ENCODE measurements at regions not wholly inside any gene's neighbourhood (a gene's known extent, or its start where the extent isn't known, plus 50 kb on each side); places are given as distances from the start of the nearest gene placed in this dataset.

DNA sequence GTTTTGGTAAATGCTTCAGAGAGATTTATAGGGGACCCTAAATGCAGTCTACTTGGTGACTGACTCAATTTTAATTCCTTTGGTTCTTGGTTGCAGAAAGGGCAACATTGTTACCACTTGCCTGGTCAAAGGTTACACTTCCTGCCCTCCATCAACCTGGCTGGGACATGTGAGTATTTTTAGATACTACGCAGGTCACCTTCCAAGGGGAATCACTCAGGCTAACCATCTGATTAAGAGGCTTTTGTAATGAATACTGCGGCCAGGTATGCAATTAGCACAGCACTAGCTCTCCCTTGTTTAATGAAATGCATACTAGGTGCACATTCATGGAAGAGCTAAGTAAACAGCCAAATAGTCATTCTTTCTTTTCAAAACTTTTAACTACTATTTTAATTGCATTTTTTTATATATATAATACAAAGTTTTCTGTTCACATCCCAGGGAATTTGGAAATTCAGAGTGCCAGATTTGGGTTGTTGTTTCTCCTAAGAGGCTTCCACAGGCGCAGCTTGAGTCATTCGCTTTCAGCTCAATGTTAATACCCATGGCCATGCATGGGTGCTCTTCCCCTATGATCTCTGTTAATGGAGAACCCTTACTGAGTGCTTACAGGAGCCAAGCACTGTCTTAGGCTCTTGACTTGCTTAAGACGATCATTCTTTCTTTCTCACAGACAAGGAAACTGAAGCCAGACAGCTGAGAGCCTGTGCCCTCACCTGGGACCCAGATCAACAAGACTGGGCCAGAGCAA, 152.2 kb downstream of the MTX2 start:
- TF ChIP-seq, protein P1, sequence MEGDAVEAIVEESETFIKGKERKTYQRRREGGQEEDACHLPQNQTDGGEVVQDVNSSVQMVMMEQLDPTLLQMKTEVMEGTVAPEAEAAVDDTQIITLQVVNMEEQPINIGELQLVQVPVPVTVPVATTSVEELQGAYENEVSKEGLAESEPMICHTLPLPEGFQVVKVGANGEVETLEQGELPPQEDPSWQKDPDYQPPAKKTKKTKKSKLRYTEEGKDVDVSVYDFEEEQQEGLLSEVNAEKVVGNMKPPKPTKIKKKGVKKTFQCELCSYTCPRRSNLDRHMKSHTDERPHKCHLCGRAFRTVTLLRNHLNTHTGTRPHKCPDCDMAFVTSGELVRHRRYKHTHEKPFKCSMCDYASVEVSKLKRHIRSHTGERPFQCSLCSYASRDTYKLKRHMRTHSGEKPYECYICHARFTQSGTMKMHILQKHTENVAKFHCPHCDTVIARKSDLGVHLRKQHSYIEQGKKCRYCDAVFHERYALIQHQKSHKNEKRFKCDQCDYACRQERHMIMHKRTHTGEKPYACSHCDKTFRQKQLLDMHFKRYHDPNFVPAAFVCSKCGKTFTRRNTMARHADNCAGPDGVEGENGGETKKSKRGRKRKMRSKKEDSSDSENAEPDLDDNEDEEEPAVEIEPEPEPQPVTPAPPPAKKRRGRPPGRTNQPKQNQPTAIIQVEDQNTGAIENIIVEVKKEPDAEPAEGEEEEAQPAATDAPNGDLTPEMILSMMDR (IDR thresholded peaks at IDR 0.05), result no peak
- TF ChIP-seq, protein P2, sequence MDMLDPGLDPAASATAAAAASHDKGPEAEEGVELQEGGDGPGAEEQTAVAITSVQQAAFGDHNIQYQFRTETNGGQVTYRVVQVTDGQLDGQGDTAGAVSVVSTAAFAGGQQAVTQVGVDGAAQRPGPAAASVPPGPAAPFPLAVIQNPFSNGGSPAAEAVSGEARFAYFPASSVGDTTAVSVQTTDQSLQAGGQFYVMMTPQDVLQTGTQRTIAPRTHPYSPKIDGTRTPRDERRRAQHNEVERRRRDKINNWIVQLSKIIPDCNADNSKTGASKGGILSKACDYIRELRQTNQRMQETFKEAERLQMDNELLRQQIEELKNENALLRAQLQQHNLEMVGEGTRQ (CRISPR knock-in tag; IDR thresholded peaks at IDR 0.05), result no peak
- TF ChIP-seq RELA (CRISPR knock-in tag; IDR thresholded peaks at IDR 0.05; ENCODE audit: borderline replicate concordance) (no peak), FOXP1 (CRISPR knock-in tag; IDR thresholded peaks at IDR 0.05; ENCODE audit: borderline replicate concordance) (no peak), CREB1 (CRISPR knock-in tag; IDR thresholded peaks at IDR 0.05) (no peak), ELF4 (CRISPR knock-in tag; IDR thresholded peaks at IDR 0.05; ENCODE audit: low read depth) (no peak), NR3C1 (CRISPR knock-in tag; conservative IDR thresholded peaks at IDR 0.05; ENCODE audit: low read depth) (no peak), NFATC4 (CRISPR knock-in tag; IDR thresholded peaks at IDR 0.05) (no peak)
- TF ChIP-seq, protein P3, sequence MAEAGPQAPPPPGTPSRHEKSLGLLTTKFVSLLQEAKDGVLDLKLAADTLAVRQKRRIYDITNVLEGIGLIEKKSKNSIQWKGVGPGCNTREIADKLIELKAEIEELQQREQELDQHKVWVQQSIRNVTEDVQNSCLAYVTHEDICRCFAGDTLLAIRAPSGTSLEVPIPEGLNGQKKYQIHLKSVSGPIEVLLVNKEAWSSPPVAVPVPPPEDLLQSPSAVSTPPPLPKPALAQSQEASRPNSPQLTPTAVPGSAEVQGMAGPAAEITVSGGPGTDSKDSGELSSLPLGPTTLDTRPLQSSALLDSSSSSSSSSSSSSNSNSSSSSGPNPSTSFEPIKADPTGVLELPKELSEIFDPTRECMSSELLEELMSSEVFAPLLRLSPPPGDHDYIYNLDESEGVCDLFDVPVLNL (CRISPR knock-in tag; IDR thresholded peaks at IDR 0.05; ENCODE audit: borderline replicate concordance, low read depth), result no peak
- TF ChIP-seq, protein P4, sequence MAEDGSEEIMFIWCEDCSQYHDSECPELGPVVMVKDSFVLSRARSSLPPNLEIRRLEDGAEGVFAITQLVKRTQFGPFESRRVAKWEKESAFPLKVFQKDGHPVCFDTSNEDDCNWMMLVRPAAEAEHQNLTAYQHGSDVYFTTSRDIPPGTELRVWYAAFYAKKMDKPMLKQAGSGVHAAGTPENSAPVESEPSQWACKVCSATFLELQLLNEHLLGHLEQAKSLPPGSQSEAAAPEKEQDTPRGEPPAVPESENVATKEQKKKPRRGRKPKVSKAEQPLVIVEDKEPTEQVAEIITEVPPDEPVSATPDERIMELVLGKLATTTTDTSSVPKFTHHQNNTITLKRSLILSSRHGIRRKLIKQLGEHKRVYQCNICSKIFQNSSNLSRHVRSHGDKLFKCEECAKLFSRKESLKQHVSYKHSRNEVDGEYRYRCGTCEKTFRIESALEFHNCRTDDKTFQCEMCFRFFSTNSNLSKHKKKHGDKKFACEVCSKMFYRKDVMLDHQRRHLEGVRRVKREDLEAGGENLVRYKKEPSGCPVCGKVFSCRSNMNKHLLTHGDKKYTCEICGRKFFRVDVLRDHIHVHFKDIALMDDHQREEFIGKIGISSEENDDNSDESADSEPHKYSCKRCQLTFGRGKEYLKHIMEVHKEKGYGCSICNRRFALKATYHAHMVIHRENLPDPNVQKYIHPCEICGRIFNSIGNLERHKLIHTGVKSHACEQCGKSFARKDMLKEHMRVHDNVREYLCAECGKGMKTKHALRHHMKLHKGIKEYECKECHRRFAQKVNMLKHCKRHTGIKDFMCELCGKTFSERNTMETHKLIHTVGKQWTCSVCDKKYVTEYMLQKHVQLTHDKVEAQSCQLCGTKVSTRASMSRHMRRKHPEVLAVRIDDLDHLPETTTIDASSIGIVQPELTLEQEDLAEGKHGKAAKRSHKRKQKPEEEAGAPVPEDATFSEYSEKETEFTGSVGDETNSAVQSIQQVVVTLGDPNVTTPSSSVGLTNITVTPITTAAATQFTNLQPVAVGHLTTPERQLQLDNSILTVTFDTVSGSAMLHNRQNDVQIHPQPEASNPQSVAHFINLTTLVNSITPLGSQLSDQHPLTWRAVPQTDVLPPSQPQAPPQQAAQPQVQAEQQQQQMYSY (CRISPR knock-in tag; IDR thresholded peaks at IDR 0.05), result no peak

All from WTC11 (cell line).